ENCODE measurements at regions not wholly inside any gene's neighbourhood (a gene's known extent, or its start where the extent isn't known, plus 50 kb on each side); places are given as distances from the start of the nearest gene placed in this dataset.

DNA sequence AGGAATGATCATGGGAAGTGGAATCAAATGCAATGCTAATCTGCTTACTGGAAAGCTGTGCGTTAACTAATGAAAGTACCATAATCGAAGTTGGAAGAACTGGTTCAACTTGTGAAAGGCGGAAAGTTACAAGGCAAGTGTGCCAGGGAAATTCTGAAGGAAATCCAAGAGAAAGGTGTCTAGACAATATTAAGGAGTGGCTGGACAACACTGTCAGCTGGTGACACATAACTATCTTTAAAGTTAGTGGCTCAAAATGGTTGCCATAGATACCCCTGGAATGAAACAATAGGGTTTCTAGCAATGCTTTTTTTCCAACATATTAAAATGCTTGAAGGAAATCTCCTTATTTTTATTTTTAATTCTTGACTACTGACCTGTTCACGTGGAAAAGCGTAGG, 90.4 kb downstream of the BMP2 start:
- TF ChIP-seq EZH2 (IDR thresholded peaks at IDR 0.05; ENCODE audit: insufficient read depth, poor library complexity, severe bottlenecking), result no peak
- no peak for TF ChIP-seq EZH2phosphoT487 (IDR thresholded peaks at IDR 0.05; ENCODE audit: insufficient read depth, low read depth)

All from GM23248 (cell line).